DMS 273 treated with DMSO at 0.1 percent for 48 hours (cell line): ENCODE measurements at regions not wholly inside any gene's neighbourhood (a gene's known extent, or its start where the extent isn't known, plus 50 kb on each side); places are given as distances from the start of the nearest gene placed in this dataset.
"Not testable (repeated sequence)": the region's sequence is repeated elsewhere in the genome, so short reads cannot be mapped to it uniquely, and the experiment has no call there.

ENCODE experiments used
- DNase-seq: peaks from one replicate; lab custom pipeline; 2025; lab: John Stamatoyannopoulos, UW

DNA sequence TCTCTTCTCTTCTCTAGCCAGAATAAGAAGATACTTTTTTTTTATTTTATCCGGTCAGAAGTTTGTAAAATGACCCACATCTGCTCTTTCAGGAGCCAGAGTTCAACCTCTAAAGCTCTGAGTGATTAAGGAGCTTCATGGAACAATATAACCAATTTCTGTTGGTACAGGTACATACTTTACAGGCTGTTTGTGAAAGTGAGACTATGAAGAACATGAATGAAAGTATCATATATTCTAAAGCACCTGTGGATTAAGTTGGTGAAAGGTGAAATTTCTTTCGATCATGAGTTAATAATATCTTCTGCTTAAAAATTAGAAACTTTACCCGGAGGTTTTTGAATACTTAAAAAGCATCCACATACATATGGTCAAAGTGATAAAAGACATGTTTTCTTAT is 65.2 kb downstream of the DMRT2 start:
- no peak for DNase-seq

DNA sequence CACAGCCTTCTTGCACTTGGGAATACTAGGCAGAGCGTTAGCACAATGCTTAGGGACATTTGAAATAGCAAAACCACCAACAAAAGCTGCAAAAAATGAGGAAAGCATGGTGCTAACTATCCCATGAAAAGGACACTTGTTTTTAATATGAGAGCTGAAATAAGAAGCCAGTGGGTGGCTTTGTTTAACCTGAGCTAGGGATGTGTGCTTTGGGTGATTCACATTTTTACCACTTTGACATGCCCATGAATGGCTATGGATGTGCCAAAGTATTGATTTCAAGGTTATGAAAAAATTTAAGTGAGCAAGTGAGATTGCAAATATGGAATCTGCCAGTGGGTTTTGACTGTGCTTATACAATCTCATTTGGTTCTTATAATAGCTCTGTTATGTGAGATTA is 67.3 kb downstream of the DMRT2 start:
- DNase-seq = no peak

DNA sequence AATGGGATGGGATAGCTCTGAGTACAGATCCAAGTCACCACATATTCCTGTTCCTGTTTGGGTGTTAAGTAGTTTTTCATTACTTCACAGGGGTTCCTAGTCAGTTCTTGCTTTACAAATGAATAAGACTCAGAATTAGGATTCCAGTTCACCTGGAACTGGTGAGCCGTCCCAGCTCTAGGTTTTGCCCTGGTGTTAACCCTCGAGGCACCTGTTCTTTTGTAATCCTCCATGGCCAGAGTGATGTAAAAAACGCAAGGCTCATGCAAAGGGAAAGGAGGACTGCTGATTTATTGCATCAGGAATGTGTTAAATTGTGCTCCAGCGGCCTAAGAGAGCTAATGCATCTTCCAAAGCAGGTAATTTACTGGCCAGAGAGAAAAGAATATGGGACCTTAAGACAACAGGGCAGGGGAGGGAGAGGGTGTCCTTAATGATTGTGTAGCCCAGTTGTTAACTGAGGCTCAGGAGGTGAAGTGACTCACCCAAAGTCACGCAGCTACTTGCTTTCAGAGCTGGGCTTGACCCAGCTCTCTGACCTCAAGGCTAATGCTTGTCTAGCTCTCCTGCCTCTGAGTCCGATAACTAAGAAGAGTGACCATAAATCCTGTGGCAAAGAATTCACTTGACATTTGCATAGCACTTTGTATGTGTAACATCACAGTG is 70.5 kb downstream of the DMRT2 start:
- no peak for DNase-seq

DNA sequence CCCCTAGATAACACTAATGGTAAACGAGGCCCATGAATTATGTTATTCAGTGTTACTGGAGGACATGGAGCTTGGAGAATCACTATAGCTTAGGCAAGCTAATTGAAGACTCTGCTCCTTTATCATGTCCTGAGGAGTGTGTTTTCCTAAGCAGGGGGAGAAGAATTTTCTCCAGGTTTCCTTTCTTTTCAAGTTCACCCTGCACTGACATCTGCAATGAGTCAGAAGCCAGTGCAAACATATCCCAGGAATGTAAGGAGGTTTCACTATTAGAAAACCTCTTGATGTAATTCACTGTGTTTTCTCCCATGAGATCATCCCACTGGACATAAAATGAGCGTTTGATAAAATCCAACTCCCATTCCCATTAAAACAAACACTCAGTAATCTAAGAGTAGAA is 75.6 kb downstream of the DMRT2 start:
- no peak for DNase-seq

DNA sequence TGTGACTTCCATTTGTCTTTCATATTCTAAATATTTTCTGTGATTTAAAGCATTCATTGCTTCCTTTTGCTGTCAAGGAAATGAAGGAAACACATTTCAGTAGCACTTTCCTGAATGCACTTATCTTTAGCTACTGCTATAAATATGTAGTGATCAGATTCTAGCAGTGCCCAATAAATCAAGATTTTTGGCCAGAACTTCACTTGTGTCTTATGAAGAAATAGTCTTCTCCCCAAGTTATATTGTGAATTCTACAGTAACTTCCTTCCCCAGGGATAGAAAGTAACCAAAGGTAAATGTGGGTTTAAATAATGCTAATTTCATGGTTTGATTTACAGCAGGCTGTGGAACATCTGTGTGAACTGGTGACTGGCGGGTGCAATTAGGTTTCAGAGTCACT is 77.9 kb downstream of the DMRT2 start:
- DNase-seq = no peak

DNA sequence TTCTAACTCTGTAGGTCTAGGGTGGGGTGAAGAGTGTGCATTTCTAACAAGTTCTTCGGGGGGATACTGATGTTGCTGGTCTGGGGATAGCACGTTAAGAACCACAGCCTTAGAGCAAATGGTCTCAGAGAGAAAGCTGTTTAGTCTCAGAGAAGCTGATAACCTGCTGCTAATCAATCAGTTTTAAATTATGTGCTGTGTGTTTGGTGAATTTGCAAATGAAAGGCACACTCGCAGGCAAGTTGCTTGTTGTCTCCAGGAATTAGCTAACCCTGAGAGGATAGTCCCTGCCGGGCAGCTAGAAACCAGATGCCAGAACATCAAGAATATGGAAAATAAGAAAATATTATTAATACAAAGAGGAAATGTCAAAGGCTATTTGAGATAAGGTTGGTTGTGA is 79.2 kb downstream of the DMRT2 start:
- no peak for DNase-seq

DNA sequence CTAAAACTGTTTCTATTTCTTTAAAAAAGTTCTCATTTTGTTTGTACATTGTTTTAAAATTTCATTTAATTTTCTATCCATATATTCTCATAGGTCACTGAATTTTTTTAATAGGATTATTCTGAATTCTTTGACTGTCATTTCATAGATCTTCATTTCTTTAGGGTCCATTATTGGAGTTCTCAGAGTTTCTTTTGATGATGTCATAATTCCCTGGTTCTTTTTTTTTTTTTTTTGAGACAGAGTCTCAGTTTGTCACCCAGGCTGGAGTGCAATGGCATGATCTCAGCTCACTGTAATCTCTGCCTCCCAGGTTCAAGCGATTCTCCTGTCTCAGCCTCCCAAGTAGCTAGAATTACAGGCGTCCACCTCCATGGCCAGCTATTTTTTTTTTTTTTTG is 89.9 kb downstream of the DMRT2 start:
- DNase-seq = no peak

DNA sequence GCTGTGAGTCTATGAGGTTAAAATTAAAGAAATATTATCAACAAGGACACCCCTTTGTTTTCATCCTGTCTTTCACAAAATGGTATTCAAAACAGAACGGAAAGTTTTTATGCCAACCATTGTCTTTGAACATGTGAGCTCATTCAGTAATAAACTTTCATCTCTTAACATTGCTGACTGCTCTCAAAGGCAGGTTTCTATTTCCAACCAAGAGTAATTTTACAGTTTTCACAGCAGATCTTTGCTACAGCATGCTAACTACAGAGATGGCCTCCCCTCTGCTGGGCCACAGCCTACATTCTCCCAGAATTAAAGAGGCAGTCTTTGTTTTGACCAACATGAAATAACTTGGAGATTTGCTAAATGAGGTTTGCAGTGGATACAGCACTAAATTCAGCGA is 101.5 kb downstream of the DMRT2 start:
- no peak for DNase-seq

DNA sequence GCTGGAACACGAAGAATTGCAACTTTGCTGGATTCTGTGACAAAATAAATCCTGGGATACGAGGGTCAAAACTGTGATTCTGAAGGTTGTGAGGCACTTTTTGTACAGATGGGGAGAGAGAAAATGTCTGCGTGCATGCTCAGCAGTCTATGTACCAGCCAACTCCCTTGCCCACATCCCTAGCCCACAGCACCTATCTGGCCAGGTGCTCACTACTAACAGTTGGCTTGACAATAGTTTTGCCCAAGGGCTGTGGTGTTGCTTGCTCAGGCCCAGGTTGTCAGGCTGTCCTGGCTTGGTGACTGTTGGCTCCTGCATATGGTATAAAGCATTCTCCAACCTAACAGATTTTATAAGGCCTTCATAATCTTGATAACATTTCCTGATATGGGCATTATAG is 102.0 kb downstream of the DMRT2 start:
- no peak for DNase-seq

DNA sequence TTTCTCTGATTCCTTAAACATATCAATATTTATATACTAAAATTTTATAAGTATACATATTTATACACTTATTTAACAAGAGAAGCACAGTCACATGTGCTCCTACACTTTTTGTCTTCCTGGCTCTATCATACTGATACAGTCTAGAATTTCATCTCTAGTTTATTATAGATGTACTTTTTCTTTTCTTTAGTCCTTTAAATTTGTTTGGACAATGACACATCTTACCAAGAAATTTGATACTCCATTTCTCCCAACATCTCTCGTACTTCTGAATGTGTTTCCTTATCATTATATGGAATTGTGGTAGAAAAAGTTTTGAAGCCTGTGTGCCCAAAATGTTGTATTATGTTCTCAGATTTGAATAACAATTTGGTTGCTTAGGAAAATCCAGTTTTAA is 104.6 kb downstream of the DMRT2 start:
- DNase-seq = no peak

DNA sequence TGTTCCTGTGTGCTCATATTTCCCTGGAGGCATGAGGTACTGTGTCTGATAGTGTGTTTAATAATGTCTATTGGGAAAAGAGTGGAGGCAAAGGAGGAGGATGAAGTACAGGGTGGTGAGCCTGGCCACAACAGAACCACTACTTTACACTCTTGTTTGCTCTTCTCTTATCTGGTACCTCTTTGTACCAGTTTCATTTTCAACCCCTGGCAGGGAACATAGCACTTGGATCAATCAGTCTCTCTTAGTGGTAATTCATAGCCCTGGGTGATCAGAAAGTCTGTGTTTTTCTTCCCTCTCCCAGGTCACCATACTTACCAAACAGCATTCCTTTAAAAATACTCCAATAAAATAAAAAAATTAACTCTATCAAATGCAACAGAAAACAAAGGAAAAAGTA is 105.4 kb downstream of the DMRT2 start:
- no peak for DNase-seq

DNA sequence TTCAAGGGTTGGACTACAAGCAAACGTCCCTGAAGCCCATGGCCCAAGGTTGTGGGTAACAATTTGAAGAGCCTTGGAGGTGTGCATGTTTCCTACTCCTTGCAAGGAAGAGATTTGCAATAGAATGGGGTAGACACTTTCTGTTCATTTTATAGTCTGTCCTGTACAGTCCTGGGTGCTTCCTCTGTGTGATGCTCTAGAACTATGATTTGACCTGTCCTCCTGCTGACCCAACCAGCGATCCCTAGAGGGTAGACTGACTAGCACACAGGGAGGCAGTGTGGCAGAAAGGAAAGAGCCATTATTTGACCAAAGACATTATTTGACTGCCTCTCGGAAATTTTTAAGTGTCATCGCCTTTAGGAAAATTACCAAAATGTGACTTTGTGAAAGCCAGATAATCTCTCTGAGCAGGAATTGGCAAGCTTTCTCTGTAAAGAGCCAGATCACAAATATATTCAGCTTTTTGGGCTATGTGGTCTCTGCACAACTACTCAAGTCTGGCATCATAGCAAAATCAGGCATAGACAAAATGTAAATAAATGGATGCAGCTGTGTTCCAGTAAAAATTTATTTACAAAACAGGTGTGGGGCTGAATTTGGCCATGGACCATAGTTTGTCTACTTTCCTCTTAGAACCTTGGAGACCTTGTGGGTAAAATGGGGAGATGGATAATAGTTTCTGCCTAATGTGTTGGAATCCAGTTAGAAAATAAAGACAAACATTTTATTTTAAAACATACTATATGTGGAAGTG is 106.8 kb downstream of the DMRT2 start:
- DNase-seq = no peak

DNA sequence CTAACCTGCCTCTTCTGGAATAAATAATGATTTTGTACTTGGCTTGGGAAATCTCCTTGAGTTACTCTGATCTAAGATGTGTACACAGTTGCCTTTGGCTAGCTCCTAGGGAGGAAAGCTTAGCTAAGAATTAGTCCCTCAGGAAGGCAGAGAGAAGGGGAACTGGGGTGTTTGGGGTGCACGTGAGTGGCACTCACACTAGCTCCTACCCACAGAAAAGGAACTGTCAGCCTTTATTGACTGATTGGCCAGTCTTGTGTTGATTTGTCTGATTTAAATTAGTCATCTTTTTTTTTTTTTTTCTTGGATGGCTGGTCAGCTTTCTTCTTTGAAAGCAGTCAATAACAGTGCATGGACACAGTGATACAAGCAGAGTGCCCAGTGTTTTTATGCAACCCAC is 107.7 kb downstream of the DMRT2 start:
- no peak for DNase-seq

DNA sequence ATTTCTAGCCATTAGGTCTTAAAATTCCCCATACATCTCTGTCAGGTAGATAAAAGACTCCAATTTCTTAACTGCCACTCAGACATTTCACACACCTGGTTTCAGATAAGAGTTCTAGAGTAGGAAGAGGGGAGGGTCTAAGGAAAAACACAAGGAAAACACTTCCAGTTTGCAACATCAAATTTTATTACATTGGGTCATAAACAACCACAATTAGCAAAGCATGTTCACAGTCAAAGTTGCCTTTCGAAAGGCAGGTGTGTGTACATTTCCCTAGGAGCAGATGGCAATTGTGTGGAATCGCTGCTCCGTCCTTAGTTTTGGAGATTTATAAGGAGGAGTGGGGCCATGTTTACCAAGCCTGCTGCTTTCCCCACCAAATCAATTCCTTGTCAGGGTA is 120.8 kb downstream of the DMRT2 start:
- no peak for DNase-seq

DNA sequence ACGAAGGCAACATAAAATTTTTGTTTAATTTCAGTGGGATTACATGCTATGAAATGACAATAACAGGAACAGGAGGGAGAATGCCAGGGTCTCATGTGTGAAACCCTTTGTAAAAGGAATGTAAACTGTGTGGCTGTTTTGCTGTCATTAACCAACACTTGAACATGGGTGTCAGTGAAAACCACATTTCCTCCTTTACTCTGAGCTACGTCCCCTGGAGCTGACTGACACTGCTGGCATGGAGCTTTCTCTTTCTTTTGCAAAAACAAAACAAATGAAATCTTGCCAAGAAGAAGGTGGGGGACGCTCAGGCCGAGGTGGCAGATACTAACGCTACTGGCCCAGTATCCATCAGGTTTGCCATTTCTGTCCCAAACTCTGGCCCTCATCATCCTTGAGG is 121.4 kb downstream of the DMRT2 start:
- no peak for DNase-seq

DNA sequence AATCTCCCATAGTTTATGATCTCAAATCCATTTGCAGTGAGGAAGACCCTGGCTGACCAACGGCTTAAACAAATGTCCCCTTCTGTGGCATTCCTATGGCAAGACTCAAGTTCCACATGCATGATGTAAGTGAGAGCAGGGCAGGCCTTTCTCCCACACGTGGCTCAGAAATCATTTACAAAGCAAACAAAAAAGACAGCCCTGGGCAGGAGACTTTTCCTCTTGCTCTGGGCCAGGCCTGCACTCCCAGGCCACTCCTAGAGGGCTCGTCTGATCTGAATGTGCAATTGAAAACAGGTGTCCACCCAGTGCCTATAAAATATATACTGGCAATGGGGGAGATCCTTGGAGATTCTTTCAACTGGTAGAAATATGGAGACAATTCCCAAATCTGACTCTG is 123.1 kb downstream of the DMRT2 start:
- no peak for DNase-seq

DNA sequence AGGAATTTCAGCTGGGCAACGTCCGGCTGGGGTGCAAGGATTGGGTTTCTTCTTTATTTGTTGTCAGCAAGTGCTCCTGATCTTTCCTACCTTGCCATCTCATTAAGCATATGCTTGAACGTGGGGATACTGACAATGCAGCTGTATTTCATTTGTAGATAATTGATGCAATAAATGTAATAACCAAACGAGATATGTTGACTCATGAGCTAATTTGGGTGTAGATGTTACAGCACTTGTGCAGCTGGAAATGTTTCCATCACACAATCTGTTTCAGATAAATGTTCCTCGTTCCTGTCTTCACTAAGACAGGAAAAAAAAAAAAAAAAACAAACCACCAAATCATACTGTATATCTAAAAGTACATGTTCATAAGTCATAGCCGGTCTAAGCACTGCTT is 123.8 kb downstream of the DMRT2 start:
- DNase-seq = no peak

DNA sequence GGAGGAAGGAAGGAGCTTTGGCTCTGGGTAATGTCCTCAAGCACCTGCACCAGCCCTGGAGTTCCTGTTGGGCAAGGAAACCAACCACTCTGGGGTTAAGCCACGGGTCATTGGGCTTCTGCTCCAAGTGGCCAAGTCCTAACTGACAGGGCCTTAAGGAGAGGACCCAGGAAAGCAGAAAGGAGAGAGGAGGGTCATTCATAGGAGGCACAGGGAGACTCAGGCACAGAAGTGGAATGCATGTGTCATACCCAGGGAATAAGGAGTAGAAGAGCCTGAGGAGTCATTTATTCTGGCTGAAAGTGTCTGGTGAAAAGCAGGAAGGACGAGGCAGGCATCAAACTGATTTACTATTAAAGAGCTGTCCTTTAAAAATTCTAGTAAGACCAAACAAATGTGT is 129.2 kb downstream of the DMRT2 start:
- no peak for DNase-seq

DNA sequence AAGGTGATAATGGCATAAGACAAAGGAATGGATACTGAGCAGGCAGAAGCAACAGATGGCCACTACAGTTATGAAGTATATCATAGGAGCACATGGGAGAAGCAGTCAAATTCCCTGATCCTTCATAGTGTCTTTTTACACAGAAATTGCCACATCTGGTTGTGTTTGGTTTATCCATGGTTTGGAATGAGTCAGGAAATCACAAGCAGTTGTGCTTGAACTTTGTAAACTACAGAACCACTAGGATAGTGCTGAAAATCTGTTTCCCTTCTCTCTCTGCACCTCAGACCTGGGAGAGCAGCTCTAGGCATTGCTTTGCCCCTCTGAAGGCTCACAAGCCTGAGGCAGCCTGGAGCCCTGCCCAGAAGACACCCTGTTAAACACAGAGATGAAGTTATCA is 134.0 kb downstream of the DMRT2 start:
- no peak for DNase-seq

DNA sequence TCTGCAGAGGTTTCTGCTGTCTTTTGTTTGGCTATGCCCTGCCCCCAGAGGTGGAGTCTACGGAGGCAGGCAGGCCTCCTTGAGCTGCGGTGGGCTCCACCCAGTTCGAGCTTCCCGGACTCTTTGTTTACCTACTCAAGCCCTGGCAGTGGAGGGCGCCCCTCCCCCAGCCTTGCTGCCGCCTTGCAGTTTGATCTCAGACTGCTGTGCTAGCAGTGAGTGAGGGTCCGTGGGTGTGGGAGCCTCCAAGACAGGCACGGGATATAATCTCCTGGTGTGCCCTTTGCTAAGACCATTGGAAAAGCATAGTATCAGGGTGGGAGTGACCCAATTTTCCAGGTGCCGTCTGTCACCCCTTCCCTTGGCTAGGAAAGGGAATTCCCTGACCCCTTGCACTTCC is 137.0 kb downstream of the DMRT2 start:
- not testable (repeated sequence) for DNase-seq

DNA sequence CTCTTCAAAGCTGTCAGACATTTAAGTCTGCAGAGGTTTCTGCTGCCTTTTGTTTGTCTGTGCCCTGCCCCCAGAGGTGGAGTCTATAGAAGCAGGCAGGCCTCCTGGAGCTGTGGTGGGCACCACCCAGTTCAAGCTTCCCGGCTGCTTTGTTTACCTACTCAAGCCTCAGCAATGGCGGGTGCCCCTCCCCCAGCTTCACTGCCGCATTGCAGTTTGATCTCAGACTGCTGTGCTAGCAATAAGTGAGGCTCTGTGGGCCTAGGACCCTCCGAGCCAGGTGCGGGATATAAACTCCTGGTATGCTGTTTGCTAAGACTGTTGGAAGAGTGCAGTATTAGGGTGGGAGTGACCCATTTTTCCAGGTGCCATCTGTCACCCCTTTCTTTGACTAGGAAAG is 145.5 kb downstream of the DMRT2 start:
- not testable (repeated sequence) for DNase-seq

DNA sequence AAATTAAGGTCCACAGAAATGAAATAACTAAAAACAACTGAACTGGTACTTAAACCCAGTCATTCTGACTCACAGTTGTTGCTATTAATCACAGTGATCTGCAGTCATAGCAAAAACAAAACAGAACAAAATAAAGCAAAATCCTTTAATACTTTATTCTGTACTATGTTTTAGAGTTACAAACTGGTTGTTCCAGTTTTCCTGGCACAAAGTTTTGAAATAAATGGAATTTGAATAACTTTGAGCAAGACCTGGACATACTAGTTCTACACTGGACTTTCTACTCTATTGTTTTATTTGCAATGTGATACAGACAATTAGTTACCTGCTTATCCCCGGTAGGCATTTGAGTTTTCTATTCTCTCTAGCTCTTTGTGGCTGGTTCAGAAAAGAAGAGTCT is 147.9 kb downstream of the DMRT2 start:
- no peak for DNase-seq

DNA sequence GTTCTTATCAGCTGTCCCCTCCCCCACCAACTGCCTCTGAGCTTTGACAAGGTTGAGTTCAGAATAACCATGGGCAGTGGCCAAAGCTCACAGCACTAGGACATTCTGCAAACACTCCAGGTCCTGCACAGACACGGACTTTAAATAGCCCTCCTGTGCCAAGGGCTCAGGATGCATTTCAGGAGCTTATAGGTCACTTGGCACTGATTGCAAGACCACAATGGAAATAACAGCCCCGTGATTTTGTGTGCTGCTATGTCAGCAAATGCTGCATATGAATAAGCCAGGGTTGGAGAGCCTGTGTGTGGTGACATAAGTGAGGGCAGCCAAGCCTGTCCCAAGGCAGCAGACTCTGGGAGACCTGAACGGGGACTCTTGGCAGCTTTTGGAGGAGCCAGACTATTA is 150.7 kb downstream of the DMRT2 start:
- no peak for DNase-seq

DNA sequence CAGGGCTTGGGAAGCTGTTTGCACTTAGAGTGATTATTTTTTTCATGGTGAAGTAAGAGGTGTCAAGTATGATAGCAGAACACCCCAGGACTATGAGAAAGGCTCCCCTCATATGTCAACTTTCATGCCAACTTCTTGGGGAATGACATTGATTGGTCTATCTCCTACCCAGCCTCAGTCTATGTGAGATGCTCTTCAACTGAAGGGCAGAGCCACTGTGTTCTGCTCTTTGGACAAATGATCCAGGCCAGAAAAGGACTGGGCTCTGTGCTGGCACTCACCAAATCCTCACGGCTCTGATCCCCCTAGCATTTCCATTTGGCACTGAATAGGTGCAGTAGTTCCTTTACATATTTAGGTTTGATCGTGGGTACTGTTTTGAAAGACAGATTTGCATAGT is 151.1 kb downstream of the DMRT2 start:
- no peak for DNase-seq
